ENCODE measurements at regions not wholly inside any gene's neighbourhood (a gene's known extent, or its start where the extent isn't known, plus 50 kb on each side); places are given as distances from the start of the nearest gene placed in this dataset.

DNA sequence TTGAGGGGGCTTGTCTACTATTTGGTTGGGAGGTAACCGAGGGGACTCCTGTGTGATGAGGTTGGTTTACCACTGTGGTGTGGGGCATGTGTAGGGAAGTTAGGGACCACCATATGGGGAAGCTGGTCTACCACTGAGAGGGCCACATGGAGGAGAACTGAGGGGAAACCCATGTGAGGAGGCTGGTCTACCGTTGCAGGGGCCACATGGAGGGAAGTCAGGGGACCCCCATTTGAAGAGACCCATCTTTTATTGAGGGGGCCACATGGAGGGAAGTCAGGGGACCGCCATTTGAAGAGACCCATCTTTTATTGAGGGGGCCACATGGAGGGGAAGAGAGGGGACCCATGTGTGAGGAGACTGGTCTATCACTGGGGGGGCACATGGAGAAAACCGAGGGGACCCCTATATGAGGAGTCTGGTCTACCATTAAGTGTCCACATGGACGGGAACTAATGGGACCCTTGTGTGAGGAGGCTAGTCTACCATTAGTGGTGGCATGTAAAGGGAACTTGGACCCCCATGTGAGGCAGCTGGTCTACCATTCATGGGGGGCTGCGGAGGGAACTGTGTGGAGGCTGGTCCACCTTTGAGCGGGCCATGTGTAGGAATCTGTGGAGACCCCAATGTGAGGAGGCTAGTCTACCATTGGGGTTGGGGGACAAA, 165.5 kb downstream of the FBLN2 start:
- TF ChIP-seq, protein P1, sequence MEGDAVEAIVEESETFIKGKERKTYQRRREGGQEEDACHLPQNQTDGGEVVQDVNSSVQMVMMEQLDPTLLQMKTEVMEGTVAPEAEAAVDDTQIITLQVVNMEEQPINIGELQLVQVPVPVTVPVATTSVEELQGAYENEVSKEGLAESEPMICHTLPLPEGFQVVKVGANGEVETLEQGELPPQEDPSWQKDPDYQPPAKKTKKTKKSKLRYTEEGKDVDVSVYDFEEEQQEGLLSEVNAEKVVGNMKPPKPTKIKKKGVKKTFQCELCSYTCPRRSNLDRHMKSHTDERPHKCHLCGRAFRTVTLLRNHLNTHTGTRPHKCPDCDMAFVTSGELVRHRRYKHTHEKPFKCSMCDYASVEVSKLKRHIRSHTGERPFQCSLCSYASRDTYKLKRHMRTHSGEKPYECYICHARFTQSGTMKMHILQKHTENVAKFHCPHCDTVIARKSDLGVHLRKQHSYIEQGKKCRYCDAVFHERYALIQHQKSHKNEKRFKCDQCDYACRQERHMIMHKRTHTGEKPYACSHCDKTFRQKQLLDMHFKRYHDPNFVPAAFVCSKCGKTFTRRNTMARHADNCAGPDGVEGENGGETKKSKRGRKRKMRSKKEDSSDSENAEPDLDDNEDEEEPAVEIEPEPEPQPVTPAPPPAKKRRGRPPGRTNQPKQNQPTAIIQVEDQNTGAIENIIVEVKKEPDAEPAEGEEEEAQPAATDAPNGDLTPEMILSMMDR (IDR thresholded peaks at IDR 0.05): no peak
- TF ChIP-seq POLR2A (IDR thresholded peaks at IDR 0.05): no peak
